Common myeloid progenitor, CD34-positive (primary cell): ENCODE measurements at regions not wholly inside any gene's neighbourhood (a gene's known extent, or its start where the extent isn't known, plus 50 kb on each side); places are given as distances from the start of the nearest gene placed in this dataset.

Experiments used
- CTCF ChIA-PET: fragments of 350-600 bp; sonication (Branson Sonifier 250); formaldehyde crosslinking; loops from one replicate; lab custom pipeline; 2021; ENCODE audit warnings: antibody characterized with exemption; lab: Charles Lee
- POLR2A ChIA-PET: fragments of 350-600 bp; sonication (Branson Sonifier 250); formaldehyde crosslinking; loops from one replicate; lab custom pipeline; 2021; ENCODE audit warnings: antibody characterized with exemption; lab: Charles Lee
- DNase-seq, 3 donors: peaks; one replicate each; pipeline versions ENCODE4 v3.0.0 to v3.0.0-alpha.2; 2013
- H3K27ac ChIP-seq, 2 experiments: 1 replicate in 1 of 2; 2 replicates in 1 of 2; pipeline ENCODE4 v1.7.0; 2013; ENCODE audit warnings: inconsistent platforms in 2 of 2, low read length in 2 of 2, mild to moderate bottlenecking in 2 of 2, low read depth in 1 of 2, moderate library complexity in 1 of 2; ENCODE audit not compliant: severe bottlenecking in 2 of 2, insufficient read depth in 1 of 2, poor library complexity in 1 of 2
- H3K27me3 ChIP-seq, 5 experiments: replicated peaks in 2 of 5; 1 replicate in 3 of 5; 2 replicates in 2 of 5; pipeline versions ENCODE4 v1.6.1 to v1.7.0; 2013; ENCODE audit warnings: low read length in 4 of 5, mild to moderate bottlenecking in 2 of 5, moderate library complexity in 2 of 5, inconsistent platforms in 1 of 5; ENCODE audit not compliant: insufficient read depth in 5 of 5, control insufficient read depth in 4 of 5
- H3K36me3 ChIP-seq, 4 experiments: 1 replicate in 2 of 4; 2 replicates in 2 of 4; pipeline versions ENCODE4 v1.6.1 to v1.7.0; 2013; ENCODE audit warnings: low read length in 3 of 4, control low read depth in 1 of 4, mild to moderate bottlenecking in 1 of 4; ENCODE audit not compliant: control insufficient read depth in 4 of 4, insufficient read depth in 4 of 4
- H3K4me1 ChIP-seq, 4 experiments: 1 replicate in 3 of 4; 2 replicates in 1 of 4; pipeline versions ENCODE4 v1.6.1 to v1.7.1; 2013; ENCODE audit warnings: low read length in 3 of 4, mild to moderate bottlenecking in 3 of 4, control low read depth in 1 of 4, inconsistent platforms in 1 of 4, moderate library complexity in 1 of 4; ENCODE audit not compliant: control insufficient read depth in 4 of 4, insufficient read depth in 4 of 4; ENCODE audit errors: control extremely low read depth in 1 of 4
- H3K4me3 ChIP-seq, 7 experiments: 1 replicate in 4 of 7; 2 replicates in 3 of 7; pipeline versions ENCODE4 v1.5.1 to v1.7.0; 2013; ENCODE audit warnings: mild to moderate bottlenecking in 7 of 7, low read length in 6 of 7, moderate library complexity in 6 of 7, inconsistent platforms in 2 of 7, low read depth in 2 of 7, control low read depth in 1 of 7; ENCODE audit not compliant: insufficient read depth in 4 of 7, control insufficient read depth in 1 of 7; ENCODE audit errors: extremely low read depth in 1 of 7
- H3K9me3 ChIP-seq, 5 experiments: 1 replicate in 4 of 5; 2 replicates in 1 of 5; pipeline versions ENCODE4 v1.6.1 to v1.7.1; 2013; ENCODE audit warnings: low read length in 4 of 5, mild to moderate bottlenecking in 2 of 5, inconsistent platforms in 1 of 5, low read depth in 1 of 5, moderate library complexity in 1 of 5; ENCODE audit not compliant: control insufficient read depth in 4 of 5, insufficient read depth in 2 of 5; ENCODE audit errors: control extremely low read depth in 1 of 5
- WGBS: methylation state at CpG from one replicate; pipeline ENCODE4 v1.1.5; 2013; ENCODE audit not compliant: insufficient coverage; 5-methylcytosine and 5-hydroxymethylcytosine counted together

DNA sequence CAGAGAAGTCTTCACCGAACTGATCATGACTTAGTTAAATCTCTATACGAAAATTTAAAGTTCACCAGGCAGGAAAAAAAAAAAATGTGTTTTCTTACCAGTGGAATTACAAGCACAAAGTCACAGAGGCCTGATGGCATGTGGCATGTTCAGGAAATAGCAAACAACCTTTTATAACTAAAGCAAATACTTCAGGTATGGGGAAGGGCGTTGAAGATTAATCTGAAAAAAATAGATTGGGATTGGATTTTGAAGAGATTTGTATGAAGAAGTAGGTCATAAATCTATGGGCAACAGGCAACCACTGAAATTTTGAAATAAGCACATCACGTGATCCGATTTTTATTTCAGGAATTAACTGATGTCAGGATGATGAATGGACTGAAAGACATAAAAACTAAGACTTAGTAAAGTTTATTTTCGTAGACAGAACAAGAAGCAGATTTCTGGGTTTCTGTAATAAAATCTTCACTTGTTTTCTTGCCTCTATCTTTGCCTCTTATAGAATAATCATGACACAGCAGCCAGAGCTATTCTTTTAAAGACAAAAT is 295.9 kb upstream of the ADGRL4 start:
- CTCF ChIA-PET = no interaction called here
- Histone ChIP-seq H3K27ac (no peak overlapping the region), H3K27me3 (no peaks in the 10 kb centered on the region), H3K36me3 (no peaks in the 10 kb centered on the region), H3K9me3 (no peaks in the 10 kb centered on the region), H3K4me3 (no peak overlapping the region), H3K4me1 (no peaks in the 10 kb centered on the region)
- POLR2A ChIA-PET = no interaction called here
- 38% methylated on average over 5 of the region's 6 CpGs for WGBS
- no peak for DNase-seq

DNA sequence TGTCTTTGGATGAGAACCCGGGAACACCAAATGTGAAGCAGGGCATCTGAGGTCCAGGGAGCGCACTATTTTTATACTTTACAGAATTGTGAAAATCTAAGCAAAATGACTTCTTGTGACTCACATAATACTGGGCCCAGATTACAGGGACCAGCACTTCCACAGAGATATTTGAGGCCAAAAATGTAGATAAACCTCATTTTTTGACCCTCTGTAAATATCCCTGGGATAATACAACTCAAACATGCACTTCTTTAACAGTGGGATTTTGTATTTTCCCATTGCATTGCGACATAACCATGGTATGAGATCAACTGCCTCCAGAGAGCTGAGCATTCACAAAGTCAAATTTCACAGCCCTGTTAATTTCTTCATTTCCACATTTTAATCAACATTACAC is 289.4 kb upstream of the ADGRL4 start:
- Histone ChIP-seq H3K27ac (no peak overlapping the region), H3K9me3 (no peaks in the 10 kb centered on the region), H3K4me1 (no peaks in the 10 kb centered on the region), H3K36me3 (no peaks in the 10 kb centered on the region), H3K27me3 (no peaks in the 10 kb centered on the region), H3K4me3 (no peak overlapping the region)
- CTCF ChIA-PET = no interaction called here
- POLR2A ChIA-PET = no interaction called here
- WGBS = 94% methylated on average over 2 of the region's 3 CpGs
- DNase-seq = no peak

DNA sequence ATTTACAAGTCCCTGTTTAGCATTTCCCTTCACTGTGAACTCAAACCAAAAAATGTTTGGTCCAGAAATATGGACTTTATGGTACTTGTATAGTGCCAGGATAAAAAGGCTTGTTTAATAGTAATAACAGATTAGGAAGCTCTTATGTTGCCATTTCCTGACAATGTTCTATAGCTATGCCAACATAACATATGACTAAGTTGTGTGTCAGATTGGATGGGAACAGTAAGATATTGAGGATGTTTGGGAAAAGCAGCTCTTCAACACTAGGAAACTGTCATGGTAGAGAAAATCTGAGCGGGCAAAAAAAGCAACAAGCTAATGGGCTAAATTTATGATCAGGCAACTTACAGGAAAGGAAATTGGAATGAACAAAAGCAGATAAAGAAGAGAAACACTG is 287.1 kb upstream of the ADGRL4 start:
- WGBS = 88% methylated on average over 1 of the region's 1 CpG
- no peaks in the 10 kb centered on the region for H3K4me1 ChIP-seq
- ChIA-PET POLR2A (no interaction called here), CTCF (no interaction called here)
- H3K4me3 ChIP-seq = no peak overlapping the region
- no peaks in the 10 kb centered on the region for H3K9me3 ChIP-seq
- no peaks in the 10 kb centered on the region for H3K27me3 ChIP-seq
- H3K36me3 ChIP-seq = no peaks in the 10 kb centered on the region
- DNase-seq = no peak
- no peak overlapping the region for H3K27ac ChIP-seq

DNA sequence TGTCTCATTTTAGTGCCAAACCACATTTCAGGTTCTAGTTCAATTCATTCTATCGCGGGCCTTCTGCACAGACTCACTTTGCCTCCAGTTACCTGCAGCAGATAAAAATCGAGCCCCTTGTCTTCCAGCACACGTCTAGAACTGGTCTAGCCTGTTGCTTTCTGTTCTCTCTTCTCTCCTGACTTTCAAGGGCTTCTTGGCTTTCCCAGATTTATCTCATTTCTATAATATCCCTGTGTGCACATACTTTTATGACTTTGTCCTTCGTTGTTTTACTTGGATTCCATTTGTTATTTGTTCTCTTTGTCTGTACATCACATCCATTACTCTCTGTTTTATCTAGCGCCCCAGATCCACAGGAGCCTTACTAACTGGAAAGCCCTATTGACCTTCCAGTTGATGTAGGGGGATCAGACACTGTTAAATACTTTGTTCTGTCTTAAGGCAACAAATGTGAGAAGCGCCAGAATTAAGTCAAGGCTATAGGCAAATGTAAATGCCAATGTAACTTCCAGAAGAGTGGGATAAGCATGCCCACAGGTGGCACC is 284.5 kb upstream of the ADGRL4 start:
- no peak for DNase-seq
- no peak overlapping the region for H3K4me3 ChIP-seq
- 95% methylated on average over 4 of the region's 7 CpGs for WGBS
- H3K27me3 ChIP-seq = no peaks in the 10 kb centered on the region
- no peak overlapping the region for H3K27ac ChIP-seq
- no peaks in the 10 kb centered on the region for H3K9me3 ChIP-seq
- no peaks in the 10 kb centered on the region for H3K36me3 ChIP-seq
- ChIA-PET CTCF (no interaction called here), POLR2A (no interaction called here)
- no peaks in the 10 kb centered on the region for H3K4me1 ChIP-seq

DNA sequence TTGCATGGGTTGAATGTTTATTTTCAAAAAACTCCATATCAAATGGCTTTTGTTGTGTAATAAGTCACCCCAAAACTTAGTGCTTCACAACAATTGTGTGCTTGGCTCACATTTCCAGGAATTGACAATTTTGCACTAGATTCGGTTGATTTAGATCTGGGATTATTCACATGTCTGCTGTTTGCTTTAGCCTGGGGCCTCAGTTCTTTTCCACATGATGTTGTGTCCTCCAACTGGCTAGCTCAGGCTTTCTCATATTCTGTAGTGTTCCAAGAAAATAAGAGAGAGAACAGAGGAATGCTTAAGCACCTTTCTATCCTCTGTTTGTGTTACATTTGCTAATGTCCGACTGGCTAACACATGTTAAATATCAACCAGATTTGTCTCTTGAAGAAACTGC is 281.5 kb upstream of the ADGRL4 start:
- H3K9me3 ChIP-seq = no peaks in the 10 kb centered on the region
- no peaks in the 10 kb centered on the region for H3K4me1 ChIP-seq
- 100% methylated on average over 1 of the region's 2 CpGs for WGBS
- POLR2A ChIA-PET = no interaction called here
- H3K4me3 ChIP-seq = no peak overlapping the region
- CTCF ChIA-PET = no interaction called here
- H3K36me3 ChIP-seq = no peaks in the 10 kb centered on the region
- no peak for DNase-seq
- H3K27me3 ChIP-seq = no peaks in the 10 kb centered on the region
- no peak overlapping the region for H3K27ac ChIP-seq

DNA sequence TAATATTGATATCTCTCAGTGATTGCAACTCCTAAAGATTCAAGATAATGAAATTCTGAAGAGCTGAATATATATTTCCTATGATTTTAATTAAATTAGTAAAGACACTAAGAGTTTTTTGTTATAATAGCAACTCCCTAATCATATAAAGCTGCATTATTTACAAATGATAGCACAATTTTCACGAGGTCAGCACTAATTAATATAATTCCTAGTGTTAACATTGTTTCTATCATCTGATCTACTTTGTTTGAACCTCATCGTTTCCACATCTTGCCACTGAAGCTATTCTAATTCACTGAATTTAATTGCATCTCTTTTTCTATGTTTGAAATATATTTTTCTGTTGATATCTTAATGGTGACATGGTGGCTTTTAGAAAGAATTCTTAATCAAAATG is 279.1 kb upstream of the ADGRL4 start:
- DNase-seq = no peak
- no peaks in the 10 kb centered on the region for H3K27me3 ChIP-seq
- no peak overlapping the region for H3K27ac ChIP-seq
- no peaks in the 10 kb centered on the region for H3K4me1 ChIP-seq
- no CpG with 5 or more reads among the region's 2 CpGs for WGBS
- ChIA-PET CTCF (no interaction called here), POLR2A (no interaction called here)
- no peaks in the 10 kb centered on the region for H3K9me3 ChIP-seq
- H3K4me3 ChIP-seq = no peak overlapping the region
- no peaks in the 10 kb centered on the region for H3K36me3 ChIP-seq

DNA sequence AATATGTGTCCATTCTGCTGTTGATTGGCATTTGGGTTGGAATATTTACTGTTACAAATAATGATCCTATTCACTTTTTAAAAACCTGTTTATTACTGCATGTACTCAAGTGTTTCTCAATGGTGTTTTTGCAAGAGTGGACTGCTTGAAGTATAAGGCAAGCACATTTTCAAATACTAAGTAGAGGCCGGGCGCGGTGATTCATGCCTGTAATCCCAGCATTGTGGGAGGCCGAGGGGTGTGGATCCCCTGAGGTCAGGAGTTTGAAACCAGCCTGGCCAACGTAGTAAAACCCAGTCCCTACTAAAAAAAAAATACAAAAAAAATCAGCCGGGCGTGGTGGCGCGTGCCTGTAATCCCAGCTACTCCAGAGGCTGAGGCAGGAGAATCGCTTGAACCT is 276.9 kb upstream of the ADGRL4 start:
- POLR2A ChIA-PET = no interaction called here

More for the DNA sequence above, 276.9 kb upstream of the ADGRL4 start:
- Histone ChIP-seq H3K27me3 (no peaks in the 10 kb centered on the region), H3K4me3 (no peak overlapping the region), H3K9me3 (no peaks in the 10 kb centered on the region), H3K4me1 (no peaks in the 10 kb centered on the region), H3K36me3 (no peaks in the 10 kb centered on the region), H3K27ac (no peak overlapping the region)
- CTCF ChIA-PET = no interaction called here
- WGBS = 100% methylated on average over 3 of the region's 10 CpGs
- DNase-seq = no peak
